SK-N-SH (cell line): ENCODE measurements at regions not wholly inside any gene's neighbourhood (a gene's known extent, or its start where the extent isn't known, plus 50 kb on each side); places are given as distances from the start of the nearest gene placed in this dataset.
"Not testable (repeated sequence)": the region's sequence is repeated elsewhere in the genome, so short reads cannot be mapped to it uniquely, and the experiment has no call there.

Experiments used
- CTCF ChIA-PET: fragments of 300-600, 350-600 bp; formaldehyde crosslinking; extraction: SDS; loops from one replicate; lab custom pipeline; 2021; lab: Yijun Ruan, JAX
- POLR2A ChIA-PET: fragments of 350-600 bp; sonication (Branson Sonifier 250); formaldehyde crosslinking; extraction: SDS; loops from one replicate; lab custom pipeline; 2020; ENCODE audit warnings: antibody characterized with exemption, inconsistent platforms; lab: Yijun Ruan, JAX
- DNase-seq: peaks from one replicate; pipeline ENCODE4 v3.0.0; 2012
- H2AFZ ChIP-seq: fragments of 200-600 bp; sonication (generic); 2 replicates; pipeline ENCODE4 v1.8.1; 2016; ENCODE audit warnings: antibody characterized with exemption, mild to moderate bottlenecking, low read depth
- H3F3A ChIP-seq: fragments of 200-600 bp; sonication (generic); replicated peaks from 2 replicates; pipeline ENCODE3; 2016; ENCODE audit warnings: antibody characterized with exemption, mild to moderate bottlenecking; ENCODE audit not compliant: insufficient read depth
- H3K27ac ChIP-seq, 2 experiments: fragments of 200-500 bp in 1 of 2; fragments of 200-600 bp in 1 of 2; sonication (Bioruptor generic) in 1 of 2; sonication (generic), shearing (Covaris generic) in 1 of 2; 2 replicates each; pipeline versions ENCODE4 v1.5.1 to v1.6.1; 2014 to 2016; ENCODE audit warnings: low read depth in 2 of 2, inconsistent platforms in 1 of 2, low read length in 1 of 2, mild to moderate bottlenecking in 1 of 2, mixed read lengths in 1 of 2
- H3K27me3 ChIP-seq: fragments of 200-600 bp; sonication (generic), shearing (Covaris generic); 2 replicates; pipeline ENCODE4 v1.6.1; 2016; ENCODE audit warnings: mixed run types; ENCODE audit not compliant: insufficient read depth
- H3K36me3 ChIP-seq, 2 experiments: fragments of 200-500 bp in 1 of 2; fragments of 200-600 bp in 1 of 2; sonication (Bioruptor generic) in 1 of 2; sonication (generic) in 1 of 2; replicated peaks in 1 of 2; 2 replicates each; pipeline versions ENCODE3 to v1.5.1; 2014 to 2016; ENCODE audit warnings: low read length in 1 of 2, mild to moderate bottlenecking in 1 of 2; ENCODE audit not compliant: insufficient read depth in 2 of 2, control insufficient read depth in 1 of 2
- H3K4me1 ChIP-seq, 2 experiments: fragments of 200-500 bp in 1 of 2; fragments of 200-600 bp in 1 of 2; sonication (Bioruptor generic) in 1 of 2; sonication (generic), shearing (Covaris generic) in 1 of 2; 2 replicates each; pipeline versions ENCODE4 v1.5.1 to v1.6.1; 2014 to 2016; ENCODE audit warnings: low read depth in 1 of 2, low read length in 1 of 2, mixed run types in 1 of 2; ENCODE audit not compliant: insufficient read depth in 2 of 2, control insufficient read depth in 1 of 2
- H3K4me2 ChIP-seq: fragments of 200-600 bp; sonication (generic), shearing (Covaris generic); 2 replicates; pipeline ENCODE4 v1.6.1; 2017; ENCODE audit warnings: mixed run types
- H3K4me3 ChIP-seq, 2 experiments: fragments of 200-500 bp in 1 of 2; fragments of 200-600 bp in 1 of 2; sonication (Bioruptor generic) in 1 of 2; sonication (generic), shearing (Covaris generic) in 1 of 2; 2 replicates each; pipeline versions ENCODE4 v1.5.1 to v1.8.1; 2014 to 2016; ENCODE audit warnings: low read depth in 2 of 2, inconsistent platforms in 1 of 2, low read length in 1 of 2, mild to moderate bottlenecking in 1 of 2, mixed read lengths in 1 of 2, moderate library complexity in 1 of 2
- H3K79me2 ChIP-seq: fragments of 200-600 bp; sonication (generic); 2 replicates; pipeline ENCODE4 v1.8.1; 2017; ENCODE audit warnings: mild to moderate bottlenecking; ENCODE audit not compliant: insufficient read depth
- H3K9ac ChIP-seq: fragments of 200-600 bp; sonication (generic); 2 replicates; pipeline ENCODE4 v1.6.1; 2017; ENCODE audit warnings: mixed run types
- H3K9me2 ChIP-seq: fragments of 200-600 bp; sonication (generic); 2 replicates; pipeline ENCODE4 v1.6.1; 2017; ENCODE audit warnings: mixed run types
- H3K9me3 ChIP-seq: fragments of 200-600 bp; sonication (generic); 2 replicates; pipeline ENCODE4 v1.6.1; 2017; ENCODE audit warnings: mixed run types, mild to moderate bottlenecking, moderate library complexity
- H4K20me1 ChIP-seq: fragments of 200-600 bp; sonication (generic); 2 replicates; pipeline ENCODE4 v1.6.1; 2017; ENCODE audit warnings: mild to moderate bottlenecking, mixed run types; ENCODE audit not compliant: insufficient read depth
- ELF1 ChIP-seq: IDR thresholded peaks from 2 replicates; pipeline ENCODE4 v1.4.0; 2012
- EP300 ChIP-seq, 2 experiments: IDR thresholded peaks; 2 replicates each; pipeline versions ENCODE4 v1.4.0 to v1.6.1; 2012; ENCODE audit warnings: borderline replicate concordance in 1 of 2, low read depth in 1 of 2, low read length in 1 of 2
- EZH2phosphoT487 ChIP-seq: fragments of 200-600 bp; sonication (generic); IDR thresholded peaks from 2 replicates; pipeline ENCODE4 v1.6.1; 2017; ENCODE audit warnings: low read depth, mixed run types, mild to moderate bottlenecking, antibody characterized with exemption, moderate library complexity, borderline replicate concordance
- GABPA ChIP-seq: IDR thresholded peaks from 2 replicates; pipeline ENCODE4 v1.4.0; 2012; ENCODE audit warnings: low read depth, mild to moderate bottlenecking
- MEF2A ChIP-seq: IDR thresholded peaks from 2 replicates; pipeline ENCODE4 v1.4.0; 2012; ENCODE audit warnings: low read depth, borderline replicate concordance
- MXI1 ChIP-seq: IDR thresholded peaks from 2 replicates; pipeline ENCODE4 v1.6.1; 2012; ENCODE audit warnings: mild to moderate bottlenecking, low read depth, low read length, improper control_type of control experiment
- NFIC ChIP-seq: IDR thresholded peaks from 2 replicates; pipeline ENCODE4 v1.4.0; 2012; ENCODE audit warnings: borderline replicate concordance
- NRF1 ChIP-seq: IDR thresholded peaks from 2 replicates; pipeline ENCODE4 v1.6.1; 2012; ENCODE audit warnings: low read depth, mild to moderate bottlenecking, low read length
- POLR2AphosphoS5 ChIP-seq: IDR thresholded peaks from 2 replicates; pipeline ENCODE4 v1.6.1; 2012; ENCODE audit warnings: low read depth, low read length
- RAD21 ChIP-seq: IDR thresholded peaks from 2 replicates; pipeline ENCODE4 v1.6.1; 2012; ENCODE audit warnings: mild to moderate bottlenecking, low read length
- RCOR1 ChIP-seq: fragments of 150-350 bp; IDR thresholded peaks from 2 replicates; pipeline ENCODE4 v1.6.1; 2017; ENCODE audit warnings: antibody characterized with exemption, low read length
- SIN3A ChIP-seq: IDR thresholded peaks from 2 replicates; pipeline ENCODE4 v1.6.1; 2012; ENCODE audit warnings: low read depth, mild to moderate bottlenecking, low read length, moderate library complexity, borderline replicate concordance
- TAF1 ChIP-seq: IDR thresholded peaks from 2 replicates; pipeline ENCODE4 v1.6.1; 2012; ENCODE audit warnings: low read depth, mild to moderate bottlenecking, low read length, moderate library complexity, borderline replicate concordance
- TCF12 ChIP-seq: IDR thresholded peaks from 2 replicates; pipeline ENCODE4 v1.4.0; 2012
- TEAD4 ChIP-seq: IDR thresholded peaks from 2 replicates; pipeline ENCODE4 v1.4.0; 2012; ENCODE audit warnings: mild to moderate bottlenecking, borderline replicate concordance; ENCODE audit not compliant: insufficient read depth
- WGBS: methylation state at CpG from one replicate; pipeline ENCODE4 v1.1.6; 2017; ENCODE audit warnings: low lambda C conversion rate; 5-methylcytosine and 5-hydroxymethylcytosine counted together
- TF ChIP-seq, protein P1 (sequence below): IDR thresholded peaks from 2 replicates; pipeline ENCODE4 v1.4.0; 2012; ENCODE audit warnings: low read depth, borderline replicate concordance
- TF ChIP-seq, protein P2 (sequence below): fragments of 200-600 bp; sonication (generic); IDR thresholded peaks from 2 replicates; pipeline ENCODE4 v1.6.1; 2017; ENCODE audit warnings: antibody characterized with exemption, mild to moderate bottlenecking, moderate library complexity
- TF ChIP-seq, protein P3 (sequence below): fragments of 150-350 bp; IDR thresholded peaks from 2 replicates; pipeline ENCODE4 v1.6.1; 2017; ENCODE audit warnings: antibody characterized with exemption, low read length, low read depth, borderline replicate concordance

DNA sequence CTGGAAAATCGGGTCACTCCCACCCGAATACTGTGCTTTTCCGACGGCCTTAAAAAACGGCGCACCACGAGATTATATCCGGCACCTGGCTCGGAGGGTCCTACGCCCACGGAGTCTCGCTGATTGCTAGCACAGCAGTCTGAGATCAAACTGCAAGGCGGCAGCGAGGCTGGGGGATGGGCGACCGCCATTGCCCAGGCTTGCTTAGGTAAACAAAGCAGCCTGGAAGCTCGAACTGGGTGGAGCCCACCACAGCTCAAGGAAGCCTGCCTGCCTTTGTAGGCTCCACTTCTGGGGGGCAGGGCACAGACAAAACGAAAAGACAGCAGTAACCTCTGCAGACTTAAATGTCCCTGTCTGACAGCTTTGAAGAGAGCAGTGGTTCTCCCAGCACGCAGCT lies 132.5 kb upstream of the TLE4 start:
- H3K4me2 ChIP-seq, H3K9me2 ChIP-seq, H2AFZ ChIP-seq, H3K27me3 ChIP-seq, CTCF ChIA-PET, DNase-seq, H3K9ac ChIP-seq, POLR2A ChIA-PET, H3K9me3 ChIP-seq, H3K79me2 ChIP-seq, H4K20me1 ChIP-seq, H3F3A ChIP-seq, H3K36me3 ChIP-seq, H3K27ac ChIP-seq, H3K4me1 ChIP-seq, H3K4me3 ChIP-seq: not testable (repeated sequence)
- WGBS = 68% methylated on average over 15 of the region's 19 CpGs

DNA sequence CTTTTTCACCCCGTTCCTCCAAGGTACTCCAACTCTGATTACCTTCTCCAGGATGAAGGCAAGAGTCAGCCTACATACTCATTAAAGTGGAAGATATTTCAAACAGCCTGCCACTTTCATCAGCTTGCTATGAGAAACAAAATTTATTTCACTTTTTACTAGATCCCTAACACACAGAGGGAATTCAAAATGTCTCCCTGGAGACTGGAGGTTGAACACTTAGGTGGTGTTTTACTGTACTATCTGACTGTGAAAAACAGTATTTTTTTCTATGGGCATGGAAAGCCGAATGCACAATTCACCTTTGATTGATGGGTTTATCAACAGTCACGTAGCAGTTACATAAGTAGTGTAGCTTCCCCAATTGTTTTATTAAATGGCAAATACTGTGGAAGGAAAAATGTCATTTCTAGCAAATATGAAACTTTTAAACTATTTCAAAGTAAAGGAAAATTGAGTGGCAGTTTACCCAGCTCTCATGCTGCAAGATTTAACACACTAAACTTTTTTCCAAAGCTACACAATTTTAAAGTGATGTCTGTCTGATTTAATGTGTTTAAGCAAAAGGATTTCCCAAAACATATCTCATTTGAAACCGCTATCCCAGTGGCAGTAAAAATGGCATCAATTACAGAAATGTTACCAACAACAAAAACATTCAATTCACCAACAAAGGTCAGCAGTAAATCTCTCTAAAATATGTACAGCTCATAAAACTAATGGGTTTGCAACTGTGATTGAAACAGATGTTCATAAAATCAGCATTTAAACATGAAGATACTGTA lies 125.0 kb upstream of the TLE4 start:
- Histone ChIP-seq H3K79me2 (no peaks in the 10 kb centered on the region), H3K9me2 (no peaks in the 10 kb centered on the region), H3K27ac (no peak overlapping the region), H2AFZ (no peak overlapping the region), H4K20me1 (no peaks in the 10 kb centered on the region), H3K4me3 (no peak overlapping the region), H3K27me3 (no peaks in the 10 kb centered on the region), H3K9ac (no peak overlapping the region), H3K9me3 (no peaks in the 10 kb centered on the region), H3K4me2 (no peak overlapping the region), H3K36me3 (no peaks in the 10 kb centered on the region), H3F3A (no peaks in the 10 kb centered on the region), H3K4me1 (no peaks in the 10 kb centered on the region)
- TF ChIP-seq, protein P1, sequence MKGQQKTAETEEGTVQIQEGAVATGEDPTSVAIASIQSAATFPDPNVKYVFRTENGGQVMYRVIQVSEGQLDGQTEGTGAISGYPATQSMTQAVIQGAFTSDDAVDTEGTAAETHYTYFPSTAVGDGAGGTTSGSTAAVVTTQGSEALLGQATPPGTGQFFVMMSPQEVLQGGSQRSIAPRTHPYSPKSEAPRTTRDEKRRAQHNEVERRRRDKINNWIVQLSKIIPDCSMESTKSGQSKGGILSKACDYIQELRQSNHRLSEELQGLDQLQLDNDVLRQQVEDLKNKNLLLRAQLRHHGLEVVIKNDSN = no peak
- TF ChIP-seq RAD21 (no peak), MEF2A (no peak), MXI1 (no peak), TCF12 (no peak), NFIC (no peak), RCOR1 (no peak), NRF1 (no peak), EP300 (IDR thresholded peaks at IDR 0.05; ENCODE audit: borderline replicate concordance in 1 of 2, low read depth in 1 of 2, low read length in 1 of 2) (no peak), EZH2phosphoT487 (no peak), TEAD4 (no peak), ELF1 (no peak), SIN3A (no peak), POLR2AphosphoS5 (no peak), TAF1 (no peak), GABPA (no peak)
- TF ChIP-seq, protein P2, sequence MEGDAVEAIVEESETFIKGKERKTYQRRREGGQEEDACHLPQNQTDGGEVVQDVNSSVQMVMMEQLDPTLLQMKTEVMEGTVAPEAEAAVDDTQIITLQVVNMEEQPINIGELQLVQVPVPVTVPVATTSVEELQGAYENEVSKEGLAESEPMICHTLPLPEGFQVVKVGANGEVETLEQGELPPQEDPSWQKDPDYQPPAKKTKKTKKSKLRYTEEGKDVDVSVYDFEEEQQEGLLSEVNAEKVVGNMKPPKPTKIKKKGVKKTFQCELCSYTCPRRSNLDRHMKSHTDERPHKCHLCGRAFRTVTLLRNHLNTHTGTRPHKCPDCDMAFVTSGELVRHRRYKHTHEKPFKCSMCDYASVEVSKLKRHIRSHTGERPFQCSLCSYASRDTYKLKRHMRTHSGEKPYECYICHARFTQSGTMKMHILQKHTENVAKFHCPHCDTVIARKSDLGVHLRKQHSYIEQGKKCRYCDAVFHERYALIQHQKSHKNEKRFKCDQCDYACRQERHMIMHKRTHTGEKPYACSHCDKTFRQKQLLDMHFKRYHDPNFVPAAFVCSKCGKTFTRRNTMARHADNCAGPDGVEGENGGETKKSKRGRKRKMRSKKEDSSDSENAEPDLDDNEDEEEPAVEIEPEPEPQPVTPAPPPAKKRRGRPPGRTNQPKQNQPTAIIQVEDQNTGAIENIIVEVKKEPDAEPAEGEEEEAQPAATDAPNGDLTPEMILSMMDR = no peak
- TF ChIP-seq, protein P3, sequence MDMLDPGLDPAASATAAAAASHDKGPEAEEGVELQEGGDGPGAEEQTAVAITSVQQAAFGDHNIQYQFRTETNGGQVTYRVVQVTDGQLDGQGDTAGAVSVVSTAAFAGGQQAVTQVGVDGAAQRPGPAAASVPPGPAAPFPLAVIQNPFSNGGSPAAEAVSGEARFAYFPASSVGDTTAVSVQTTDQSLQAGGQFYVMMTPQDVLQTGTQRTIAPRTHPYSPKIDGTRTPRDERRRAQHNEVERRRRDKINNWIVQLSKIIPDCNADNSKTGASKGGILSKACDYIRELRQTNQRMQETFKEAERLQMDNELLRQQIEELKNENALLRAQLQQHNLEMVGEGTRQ = no peak
- DNase-seq = no peak
- WGBS = 50% methylated on average over 4 of the region's 4 CpGs
- ChIA-PET POLR2A (no interaction called here), CTCF (no interaction called here)
